GF-D8 (cell line): ENCODE measurements at regions not wholly inside any gene's neighbourhood (a gene's known extent, or its start where the extent isn't known, plus 50 kb on each side); places are given as distances from the start of the nearest gene placed in this dataset.

Experiments
- DNase-seq: peaks from one replicate; lab custom pipeline; 2025; lab: John Stamatoyannopoulos, UW

DNA sequence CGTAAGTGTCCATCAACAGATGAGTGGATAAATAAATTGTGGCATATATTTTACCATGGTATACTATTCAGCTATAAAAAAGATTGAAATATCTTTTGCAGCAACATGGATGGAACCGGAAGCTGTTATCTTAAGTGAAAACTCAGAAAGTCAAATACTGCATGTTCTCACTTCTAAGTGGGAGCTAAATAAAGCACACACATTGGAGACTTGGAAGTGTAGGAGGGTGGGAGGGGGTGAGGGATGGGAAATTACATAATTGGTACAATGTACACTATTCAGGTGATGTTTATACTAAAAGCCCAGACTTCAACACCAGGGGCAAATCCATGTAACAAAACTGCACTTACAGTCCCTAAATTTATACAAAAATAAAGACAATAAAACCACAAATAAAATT is 72.6 kb upstream of the SPRY1 start:
- DNase-seq = no peak

- no peak for DNase-seq
These were observed 71.3 kb upstream of the SPRY1 start for GRCh38 chr4:123325241-123325681.

DNA sequence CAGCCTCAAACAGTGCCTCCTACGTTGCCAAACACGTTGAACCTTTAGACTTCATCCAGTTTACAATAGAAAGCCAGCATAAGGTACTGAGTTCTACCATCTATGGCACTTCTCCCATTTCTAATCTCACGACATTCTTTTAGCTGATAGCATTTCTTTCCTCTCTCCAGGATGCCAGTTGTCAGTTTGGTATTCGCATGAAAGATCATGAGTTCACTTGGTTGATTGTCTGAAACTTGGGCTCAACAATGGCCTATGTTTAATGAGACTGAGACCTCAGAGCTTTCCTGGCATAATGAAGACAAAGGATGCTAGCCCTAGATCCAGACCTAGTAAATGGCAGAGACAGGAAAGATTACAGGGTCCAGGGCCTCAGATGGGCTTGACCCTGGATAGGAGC is 69.2 kb upstream of the SPRY1 start:
- DNase-seq = no peak

DNA sequence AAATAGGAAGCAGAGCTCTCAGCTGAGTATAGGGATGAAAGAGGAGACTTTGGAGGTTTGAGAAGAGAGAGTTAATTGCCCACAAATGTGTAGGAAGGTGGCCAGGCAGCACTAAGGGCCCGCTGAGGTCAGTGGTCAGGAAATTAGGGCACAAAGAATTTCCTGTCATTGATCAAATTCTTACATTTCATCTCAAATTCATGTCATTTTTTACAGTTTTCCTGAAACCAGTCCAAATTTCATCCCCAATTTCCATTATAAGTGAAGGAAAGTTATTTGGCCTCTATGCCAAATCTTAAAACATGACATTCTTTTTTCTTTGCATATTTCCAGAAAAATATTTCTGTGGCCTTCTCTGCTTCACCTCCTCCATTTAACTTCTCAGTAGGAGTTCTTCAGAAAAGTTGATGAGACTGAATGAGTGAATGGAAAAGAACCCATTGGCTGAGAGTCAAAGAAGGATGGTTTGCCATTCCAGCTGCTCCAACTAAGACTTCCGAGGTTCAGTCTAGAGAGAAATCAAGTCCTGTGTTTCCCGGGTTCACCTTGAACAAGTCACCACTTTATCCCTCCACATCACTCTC is 68.7 kb upstream of the SPRY1 start:
- DNase-seq = no peak

GRCh38 chr4:123338715-123339114 is 57.9 kb upstream of the SPRY1 start:
- no peak for DNase-seq

DNA sequence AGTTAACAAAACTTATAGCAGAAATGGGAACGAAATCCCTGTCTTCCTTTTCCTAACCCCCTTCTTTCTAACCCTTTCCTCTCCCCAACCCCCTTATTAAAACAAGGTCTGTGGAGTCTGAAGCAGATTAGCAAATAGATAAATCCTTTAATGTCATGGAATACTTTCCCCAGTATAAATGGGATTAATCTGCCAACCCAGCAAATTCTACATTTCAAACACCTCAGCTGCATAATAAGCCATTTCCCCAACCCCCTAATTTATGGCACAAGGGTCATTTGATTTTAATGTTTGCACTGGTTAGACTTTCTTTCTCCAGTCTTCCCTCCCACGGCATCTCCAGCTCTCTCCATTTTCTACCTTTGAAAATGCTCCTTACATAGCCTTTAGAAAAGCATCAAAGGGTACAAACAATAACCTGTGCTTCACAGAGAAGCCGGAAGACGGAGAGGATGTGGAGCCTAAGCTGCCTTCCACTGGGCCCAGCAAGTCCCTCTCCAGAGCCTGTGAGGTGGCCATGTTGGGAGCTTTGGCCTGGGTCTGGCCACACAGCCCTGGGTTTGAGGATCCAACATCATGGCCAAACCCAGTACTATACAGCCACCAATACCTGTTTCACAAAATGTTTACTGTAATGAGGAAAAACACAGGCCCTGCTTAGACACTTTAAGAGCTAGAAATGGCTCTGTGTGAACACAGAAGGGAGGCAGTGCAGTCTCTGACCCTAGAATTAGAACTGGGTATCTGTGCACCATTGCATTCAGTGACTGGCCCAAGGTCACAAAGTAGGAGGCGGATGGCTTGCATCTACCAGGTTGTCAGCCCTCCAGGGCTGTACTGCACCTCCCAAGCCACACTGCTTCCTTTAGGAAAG is 56.9 kb upstream of the SPRY1 start:
- no peak for DNase-seq

GRCh38 chr4:123340381-123340701 is 56.3 kb upstream of the SPRY1 start:
- no peak for DNase-seq

DNA sequence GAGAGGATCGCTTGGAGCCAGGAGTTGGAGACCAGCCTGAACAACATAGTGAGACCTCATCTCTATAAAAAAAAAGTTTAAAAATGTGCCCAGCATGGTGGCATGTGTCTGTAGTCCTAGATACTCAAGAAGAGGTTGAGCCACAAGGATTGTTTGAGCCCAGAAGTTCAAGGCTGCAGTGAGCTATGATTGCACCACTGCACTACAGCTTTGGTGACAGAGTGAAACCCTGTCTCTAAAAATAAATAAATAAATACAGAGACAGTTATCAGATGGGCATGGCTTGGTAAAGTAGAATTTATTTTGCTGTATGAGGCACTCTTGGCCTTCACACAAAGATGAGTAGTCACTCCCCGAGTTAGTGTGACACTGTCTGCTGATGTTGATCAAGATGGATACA is 54.1 kb upstream of the SPRY1 start:
- DNase-seq = no peak

- DNase-seq = no peak
These were observed 53.1 kb upstream of the SPRY1 start for GRCh38 chr4:123343400-123344041.

DNA sequence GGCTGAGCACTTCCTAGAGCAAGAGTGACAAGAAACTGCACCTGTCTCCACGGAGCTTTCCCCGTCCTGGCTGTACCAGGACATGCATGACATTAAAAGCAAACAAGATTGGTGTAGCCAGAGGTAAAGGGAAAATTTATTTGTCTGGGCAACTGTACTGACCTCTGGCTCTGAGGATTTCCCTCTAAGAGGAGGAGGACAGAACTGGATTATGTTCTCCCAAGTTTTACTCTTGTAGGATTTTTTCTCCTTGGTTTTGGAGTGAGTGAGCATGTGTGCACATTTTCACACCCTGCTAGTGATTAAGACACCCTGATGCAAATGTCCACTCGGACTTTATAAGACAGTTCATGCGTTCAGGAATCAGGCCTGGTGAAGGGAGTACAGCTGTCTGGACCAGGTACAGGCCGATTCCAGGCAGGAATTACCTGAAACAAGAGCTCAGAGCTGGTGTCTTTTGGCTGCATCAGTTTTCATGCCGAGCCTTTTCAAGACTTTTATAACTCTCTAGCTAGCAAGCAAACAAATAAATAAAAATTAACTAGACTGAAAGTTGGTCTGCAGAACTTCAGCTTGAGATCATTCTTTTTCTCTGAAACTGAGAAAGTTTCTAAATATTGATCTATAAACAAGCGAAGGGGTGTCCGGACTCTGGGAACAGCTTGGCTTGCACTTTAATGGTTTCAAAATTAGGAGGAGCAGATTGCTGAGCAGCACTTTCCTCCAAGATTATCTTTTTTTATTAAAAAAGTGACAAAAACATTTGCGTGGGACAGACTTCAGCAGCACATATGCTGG is 51.3 kb upstream of the SPRY1 start:
- no peak for DNase-seq

DNA sequence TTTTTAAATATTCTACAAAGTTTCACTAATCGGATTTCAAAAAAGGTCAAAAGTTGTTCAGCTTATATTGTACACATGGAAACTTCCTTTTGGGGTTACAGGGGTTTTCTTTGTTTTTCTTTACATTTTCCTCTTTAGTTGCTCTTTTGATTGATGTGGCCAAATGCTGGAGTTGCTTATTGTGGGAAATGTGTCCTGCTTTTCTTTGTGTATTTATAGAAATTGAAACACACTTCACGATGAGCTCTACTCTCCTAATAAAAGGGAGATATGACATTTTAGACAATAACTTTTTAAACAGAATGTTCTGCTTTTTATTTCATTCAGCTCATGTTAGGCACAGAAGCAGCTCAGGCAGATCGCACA is 50.7 kb upstream of the SPRY1 start:
- no peak for DNase-seq

- no peak for DNase-seq
These were observed 50.2 kb upstream of the SPRY1 start for GRCh38 chr4:123346330-123346940.
